NT2/D1 (cell line): ENCODE measurements at regions not wholly inside any gene's neighbourhood (a gene's known extent, or its start where the extent isn't known, plus 50 kb on each side); places are given as distances from the start of the nearest gene placed in this dataset.
"Not testable (repeated sequence)": the region's sequence is repeated elsewhere in the genome, so short reads cannot be mapped to it uniquely, and the experiment has no call there.

Experiments used
- DNase-seq: peaks from one replicate; pipeline ENCODE4 v3.0.0-alpha.2; 2011; ENCODE audit warnings: low read depth, low spot score
- H3K27me3 ChIP-seq: 2 replicates; pipeline ENCODE4 v1.6.0; 2011; ENCODE audit warnings: mild to moderate bottlenecking; ENCODE audit not compliant: insufficient read length, insufficient read depth
- H3K36me3 ChIP-seq: 2 replicates; pipeline ENCODE4 v1.6.1; 2011; ENCODE audit warnings: mild to moderate bottlenecking, low read length, mixed read lengths; ENCODE audit not compliant: insufficient read depth, insufficient read length
- H3K4me1 ChIP-seq: 2 replicates; pipeline ENCODE4 v1.5.1; 2011; ENCODE audit not compliant: insufficient read depth, insufficient read length
- H3K4me3 ChIP-seq: 2 replicates; pipeline ENCODE4 v1.5.1; 2011; ENCODE audit warnings: low read depth; ENCODE audit not compliant: insufficient read length
- H3K9ac ChIP-seq: 2 replicates; pipeline ENCODE4 v1.6.0; 2011; ENCODE audit warnings: low read depth; ENCODE audit not compliant: insufficient read length
- H3K9me3 ChIP-seq: 2 replicates; pipeline ENCODE4 v1.5.1; 2011; ENCODE audit warnings: mild to moderate bottlenecking, low read length; ENCODE audit not compliant: insufficient read depth
- SUZ12 ChIP-seq: IDR thresholded peaks from 2 replicates; pipeline ENCODE4 v1.6.1; 2011; ENCODE audit not compliant: insufficient read length, insufficient read depth; ENCODE audit errors: extremely low read depth
- YY1 ChIP-seq: IDR thresholded peaks from 2 replicates; pipeline ENCODE4 v1.6.1; 2011; ENCODE audit not compliant: insufficient read length, insufficient read depth
- ZNF274 ChIP-seq: IDR thresholded peaks from 2 replicates; pipeline ENCODE4 v1.6.1; 2011; ENCODE audit warnings: mild to moderate bottlenecking, low read depth, low read length

DNA sequence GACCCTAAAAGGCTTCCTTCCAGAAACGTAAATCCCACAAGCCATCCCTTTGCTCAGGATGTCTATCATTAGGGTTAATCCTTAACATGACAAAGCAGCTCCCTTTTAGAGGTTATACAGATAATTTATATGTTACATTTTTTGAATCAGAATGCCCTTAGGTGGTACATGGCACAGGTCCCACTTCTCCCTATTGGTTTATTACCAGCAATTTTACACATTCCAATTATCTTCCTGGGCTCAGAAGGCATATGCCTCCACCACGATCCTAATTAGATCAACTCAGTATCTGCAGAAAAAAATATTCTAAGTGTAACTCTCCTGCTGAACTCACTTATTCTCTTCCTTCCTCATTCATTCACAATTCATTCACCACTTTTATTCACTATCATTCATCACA lies 507.0 kb upstream of the MAP2 start:
- no peak for TF ChIP-seq YY1
- no peak for TF ChIP-seq ZNF274
- no peak for TF ChIP-seq SUZ12
- Histone ChIP-seq H3K27me3 (no peaks in the 10 kb centered on the region), H3K4me3 (no peak overlapping the region), H3K9ac (no peak overlapping the region), H3K9me3 (no peaks in the 10 kb centered on the region), H3K36me3 (no peaks in the 10 kb centered on the region), H3K4me1 (no peaks in the 10 kb centered on the region)
- DNase-seq, result no peak

DNA sequence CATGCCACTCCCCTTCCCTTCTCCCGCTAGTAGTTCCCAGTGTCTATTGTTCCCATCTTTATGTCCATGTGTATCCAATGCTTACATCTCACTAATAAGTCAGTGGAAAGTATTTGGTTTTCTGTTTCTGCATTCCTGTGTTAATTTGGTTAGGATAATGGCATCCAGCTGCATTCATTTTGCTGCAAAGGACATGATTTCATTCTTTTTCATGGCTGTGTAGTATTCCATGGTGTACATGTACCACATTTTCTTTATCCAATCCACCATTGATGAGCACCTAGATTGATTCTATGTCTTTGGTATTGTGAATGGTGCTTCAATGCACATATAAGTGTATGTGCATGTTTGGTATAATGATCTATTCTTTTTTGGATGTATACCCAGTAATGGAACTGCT lies 502.5 kb upstream of the MAP2 start:
- H3K4me3 ChIP-seq, H3K36me3 ChIP-seq, H3K9me3 ChIP-seq, H3K9ac ChIP-seq, H3K27me3 ChIP-seq, DNase-seq, H3K4me1 ChIP-seq: not testable (repeated sequence)

DNA sequence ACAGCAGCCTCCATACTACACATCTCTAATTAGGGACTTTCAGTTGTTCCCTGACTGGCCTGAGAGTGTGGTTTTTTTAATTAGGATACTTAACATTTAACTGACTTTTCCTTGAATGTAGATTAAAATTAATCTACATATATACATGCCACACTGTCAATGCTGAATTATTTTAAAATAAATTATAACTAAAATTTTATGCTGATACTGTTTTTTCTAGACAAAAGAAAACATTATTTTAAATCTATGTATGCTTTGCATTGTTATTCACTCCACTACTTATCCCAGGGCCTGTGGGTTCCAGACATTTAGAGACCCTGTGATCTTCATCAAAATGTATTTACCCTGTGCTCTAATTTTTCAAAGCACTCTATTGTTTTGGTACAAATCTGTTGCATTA lies 496.0 kb upstream of the MAP2 start:
- no peaks in the 10 kb centered on the region for H3K27me3 ChIP-seq

DNA sequence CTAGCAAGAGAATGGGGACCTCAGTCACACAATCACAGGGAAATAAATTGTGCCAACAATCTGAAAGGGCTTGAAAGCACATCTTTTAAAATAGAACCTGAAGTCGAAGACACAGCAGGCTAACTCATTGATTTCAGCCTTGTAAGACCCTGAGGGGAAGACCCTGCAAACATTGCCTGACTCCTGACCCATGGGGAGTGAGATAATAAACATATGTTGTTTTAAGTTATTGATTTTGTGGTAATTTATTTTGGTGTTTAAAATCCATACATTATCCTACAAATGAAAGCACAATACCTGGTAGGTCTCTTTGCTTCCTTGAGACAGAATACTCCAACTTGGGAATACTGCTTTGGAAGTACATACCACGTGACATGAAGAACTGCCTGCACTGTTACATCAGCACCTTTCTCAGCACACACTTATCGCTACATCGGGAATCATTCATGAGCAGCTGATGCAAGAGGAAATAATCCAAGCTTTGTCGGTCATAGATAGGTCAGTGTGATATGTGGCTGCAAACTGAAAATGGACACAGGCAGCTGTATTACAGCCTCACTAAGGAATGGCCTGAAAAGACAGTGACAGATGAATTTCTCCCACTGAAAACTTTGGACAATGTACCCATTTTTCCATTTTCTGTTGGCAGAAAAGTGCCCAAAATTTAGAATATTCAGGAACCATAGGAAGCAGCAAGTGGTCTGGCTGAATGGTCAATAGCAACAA lies 494.5 kb upstream of the MAP2 start:
- no peak for DNase-seq
- H3K4me3 ChIP-seq, result no peak overlapping the region
- no peaks in the 10 kb centered on the region for H3K9me3 ChIP-seq
- no peaks in the 10 kb centered on the region for H3K4me1 ChIP-seq
- no peak overlapping the region for H3K9ac ChIP-seq
- H3K27me3 ChIP-seq, result no peaks in the 10 kb centered on the region
- H3K36me3 ChIP-seq, result no peaks in the 10 kb centered on the region
- TF ChIP-seq ZNF274 (no peak), YY1 (no peak), SUZ12 (no peak)

More for the DNA sequence above, 496.0 kb upstream of the MAP2 start:
- Histone ChIP-seq H3K9ac (no peak overlapping the region), H3K4me1 (no peaks in the 10 kb centered on the region), H3K4me3 (no peak overlapping the region), H3K36me3 (no peaks in the 10 kb centered on the region), H3K9me3 (no peaks in the 10 kb centered on the region)
- no peak for DNase-seq
- TF ChIP-seq SUZ12, result no peak
- no peak for TF ChIP-seq ZNF274
- no peak for TF ChIP-seq YY1

DNA sequence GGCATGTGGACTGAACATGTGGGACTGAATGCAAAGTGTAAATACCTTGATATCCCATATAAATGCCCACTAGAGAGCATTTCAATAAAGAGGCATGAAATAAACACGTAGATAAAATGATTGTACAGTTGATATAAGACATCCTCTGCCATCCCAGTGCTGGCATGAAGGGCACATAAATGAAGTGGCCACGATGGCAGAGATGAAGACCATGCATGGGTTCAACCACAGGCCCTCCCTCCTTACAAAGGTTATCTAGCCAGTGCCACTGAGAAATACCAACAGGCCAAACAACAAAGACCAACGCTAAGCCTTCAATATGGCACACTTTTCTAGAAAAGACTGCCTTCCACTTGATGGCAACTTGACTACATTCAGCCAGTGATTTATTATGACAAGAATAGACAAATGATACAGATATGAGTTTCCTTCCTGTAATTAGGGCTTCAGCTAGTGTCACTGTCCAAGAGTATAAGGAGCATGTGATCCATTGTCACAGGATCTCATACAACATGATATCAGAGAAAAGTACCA lies 493.9 kb upstream of the MAP2 start:
- Histone ChIP-seq H3K36me3 (no peaks in the 10 kb centered on the region), H3K9ac (no peak overlapping the region), H3K9me3 (no peaks in the 10 kb centered on the region), H3K4me3 (no peak overlapping the region), H3K27me3 (no peaks in the 10 kb centered on the region), H3K4me1 (no peaks in the 10 kb centered on the region)
- TF ChIP-seq ZNF274, result no peak
- no peak for TF ChIP-seq YY1
- TF ChIP-seq SUZ12, result no peak
- no peak for DNase-seq

DNA sequence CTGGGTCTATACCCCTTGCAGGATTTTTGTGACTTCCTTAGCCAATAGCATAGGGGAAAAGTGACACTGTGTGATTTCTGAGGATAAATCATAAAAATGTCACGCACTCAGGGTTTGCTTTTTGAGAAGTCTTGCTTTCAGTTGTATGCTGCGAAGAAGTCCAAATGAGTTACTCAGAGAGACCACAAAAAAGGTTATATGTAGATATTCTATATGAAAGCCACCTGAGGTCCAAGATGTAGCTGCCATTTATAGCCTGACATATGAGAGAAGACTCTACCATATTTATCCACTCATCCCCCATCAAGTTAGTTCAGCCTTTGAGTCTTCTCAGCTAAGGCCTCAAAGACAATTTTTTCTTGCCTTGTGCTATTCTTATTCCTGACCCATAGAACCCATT lies 488.3 kb upstream of the MAP2 start:
- H3K27me3 ChIP-seq, result no peaks in the 10 kb centered on the region
- no peaks in the 10 kb centered on the region for H3K4me1 ChIP-seq
- no peak for TF ChIP-seq SUZ12
- no peaks in the 10 kb centered on the region for H3K36me3 ChIP-seq
- no peak for DNase-seq
- no peaks in the 10 kb centered on the region for H3K9me3 ChIP-seq
- H3K4me3 ChIP-seq, result no peak overlapping the region
- H3K9ac ChIP-seq, result no peak overlapping the region

DNA sequence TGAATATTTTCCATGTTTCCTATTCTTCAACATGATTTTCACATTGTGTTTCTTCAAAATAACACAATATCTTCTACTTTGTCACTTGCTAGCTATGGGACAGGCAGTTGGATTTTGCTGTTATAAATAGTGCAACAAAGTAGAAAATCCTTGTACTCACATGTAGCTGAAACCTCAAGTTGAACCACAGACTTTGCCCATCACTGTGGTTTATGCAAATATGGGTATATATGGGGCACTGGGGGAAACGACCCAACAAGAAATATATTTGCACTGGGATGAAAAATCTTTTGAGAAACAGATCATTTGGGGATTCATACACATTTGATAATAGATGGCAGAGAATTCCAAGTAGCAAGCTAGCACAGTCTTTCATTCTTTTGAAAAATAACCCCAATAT lies 486.3 kb upstream of the MAP2 start:
- TF ChIP-seq YY1 (no peak), SUZ12 (no peak), ZNF274 (no peak)
- H3K4me3 ChIP-seq, result no peak overlapping the region
- no peaks in the 10 kb centered on the region for H3K27me3 ChIP-seq
- H3K9me3 ChIP-seq, result no peaks in the 10 kb centered on the region
- H3K4me1 ChIP-seq, result no peaks in the 10 kb centered on the region
- no peaks in the 10 kb centered on the region for H3K36me3 ChIP-seq
- no peak overlapping the region for H3K9ac ChIP-seq
- no peak for DNase-seq
